ENCODE measurements at regions not wholly inside any gene's neighbourhood (a gene's known extent, or its start where the extent isn't known, plus 50 kb on each side); places are given as distances from the start of the nearest gene placed in this dataset.

DNA sequence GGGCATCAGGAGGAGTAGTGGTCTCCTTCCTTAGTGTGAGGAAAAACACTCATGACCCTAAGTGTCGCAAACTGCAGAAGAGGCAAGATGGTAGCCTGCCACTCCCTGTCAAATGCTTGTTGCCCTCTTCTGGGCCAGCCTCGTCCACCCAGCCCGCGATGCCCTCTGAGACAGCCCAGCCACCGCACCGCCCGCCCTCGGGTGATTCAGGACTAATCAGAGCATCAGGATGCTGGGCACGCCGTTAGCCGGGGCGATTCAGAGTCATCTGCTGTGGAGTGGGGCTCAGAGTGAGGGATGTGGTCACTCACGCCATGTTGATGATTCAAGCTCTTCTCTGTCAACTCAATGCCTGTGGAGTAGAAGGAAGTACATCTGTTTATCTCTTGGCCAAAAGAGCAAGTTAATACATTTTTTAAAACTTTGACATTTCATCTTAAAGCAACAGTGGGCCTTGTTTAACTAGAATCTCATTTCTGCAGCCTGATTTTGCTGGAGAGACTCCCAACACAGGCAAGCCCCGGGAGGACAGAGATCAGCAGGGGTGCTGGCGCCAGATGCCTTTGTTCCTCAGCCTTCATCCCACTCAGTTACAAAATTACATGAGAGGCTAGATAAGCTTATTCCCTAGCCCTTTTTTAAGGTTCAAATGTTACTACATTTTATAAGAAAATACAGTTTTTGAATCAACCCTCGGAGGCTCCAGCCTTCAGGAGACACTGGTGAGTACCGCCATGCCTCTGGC, 79.0 kb downstream of the TMEM18 start:
- POLR2A ChIA-PET: no interaction called here
- no peak for DNase-seq (ENCODE audit: low read depth, low spot score)
- no peak for TF ChIP-seq CTCF (IDR thresholded peaks at IDR 0.05; ENCODE audit: insufficient read depth, low read length, missing control alignments)
- CTCF ChIA-PET: no interaction called here
- no peak overlapping the region for H3K4me3 ChIP-seq (ENCODE audit: low read depth, low read length)

DNA sequence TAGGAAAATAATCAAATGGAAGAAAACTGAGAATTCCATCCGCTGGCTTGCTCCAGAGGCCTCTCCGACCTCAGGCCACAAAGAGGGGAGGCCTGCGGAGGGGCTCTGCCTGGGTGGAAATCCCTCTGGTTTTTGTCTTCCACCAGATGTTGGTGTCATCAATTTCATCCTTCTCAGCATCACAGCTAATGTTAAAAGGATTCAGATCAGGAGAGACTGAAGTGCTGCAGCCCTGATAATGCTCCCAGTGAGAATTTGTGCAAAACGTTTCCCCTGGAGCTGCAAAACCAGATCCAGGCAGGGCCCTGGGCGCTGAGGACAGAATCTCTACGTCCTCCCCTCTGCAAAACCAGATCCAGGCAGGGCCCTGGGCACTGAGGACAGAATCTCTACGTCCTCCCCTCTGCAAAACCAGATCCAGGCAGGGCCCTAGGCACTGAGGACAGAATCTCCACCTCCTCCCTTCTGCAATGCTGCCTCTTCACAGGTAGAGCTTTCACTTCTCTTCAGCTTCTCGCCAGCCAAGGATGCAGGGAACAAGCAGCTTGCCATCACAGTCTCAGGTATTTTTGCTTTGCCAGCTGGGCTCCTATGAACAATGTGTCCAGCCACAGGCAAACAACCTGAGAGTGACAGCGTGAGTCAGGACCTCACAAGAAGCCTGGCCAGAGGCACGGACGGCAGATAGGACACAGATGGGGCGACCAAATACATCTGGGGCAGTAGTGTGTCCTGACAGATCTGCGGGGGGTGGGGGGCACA, 81.2 kb downstream of the TMEM18 start:
- no peak for TF ChIP-seq CTCF (IDR thresholded peaks at IDR 0.05; ENCODE audit: insufficient read depth, low read length, missing control alignments)
- POLR2A ChIA-PET: no interaction called here
- CTCF ChIA-PET: no interaction called here
- DNase-seq (ENCODE audit: low read depth, low spot score): no peak
- H3K4me3 ChIP-seq (ENCODE audit: low read depth, low read length): no peak overlapping the region

- DNase-seq (ENCODE audit: low read depth, low spot score): no peak
- no peak overlapping the region for H3K4me3 ChIP-seq (ENCODE audit: low read depth, low read length)
- CTCF ChIA-PET: no interaction called here
- POLR2A ChIA-PET: no interaction called here
- no peak for TF ChIP-seq CTCF (IDR thresholded peaks at IDR 0.05; ENCODE audit: insufficient read depth, low read length, missing control alignments)
Observed at GRCh38 chr2:595141-595815, 81.9 kb downstream of the TMEM18 start.

DNA sequence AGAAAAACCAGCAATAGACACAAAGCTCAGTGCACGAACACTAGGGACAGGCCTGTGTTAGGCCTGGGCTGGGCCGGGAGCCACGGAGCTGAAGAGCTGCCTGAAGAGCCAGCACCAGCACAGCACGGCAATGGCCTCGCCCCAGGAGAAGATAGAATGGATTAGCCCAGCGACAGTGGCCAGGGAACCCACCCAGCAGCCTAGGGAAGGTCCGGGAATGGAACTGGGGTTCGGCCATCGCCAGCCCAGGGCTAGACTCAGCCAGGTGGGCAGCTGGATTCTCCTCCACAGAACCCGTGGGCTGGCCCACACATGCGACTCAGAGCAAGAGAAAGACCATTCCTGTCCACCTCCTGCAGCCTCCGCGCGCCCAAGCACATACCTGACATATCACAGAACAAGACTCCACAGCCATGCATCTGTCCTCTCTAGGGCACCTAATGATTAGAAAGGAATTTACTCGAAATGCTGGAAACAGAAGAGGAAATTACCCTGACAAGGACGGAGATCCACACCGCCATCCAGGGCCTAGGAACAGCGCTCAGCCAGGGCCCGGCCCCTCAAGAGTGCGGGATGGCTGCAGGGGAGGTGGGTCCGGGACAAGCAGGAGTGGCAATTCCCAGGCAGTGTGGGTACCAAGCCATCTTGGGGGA, 82.8 kb downstream of the TMEM18 start:
- POLR2A ChIA-PET: no interaction called here
- no peak overlapping the region for H3K4me3 ChIP-seq (ENCODE audit: low read depth, low read length)
- no peak for DNase-seq (ENCODE audit: low read depth, low spot score)
- no peak for TF ChIP-seq CTCF (IDR thresholded peaks at IDR 0.05; ENCODE audit: insufficient read depth, low read length, missing control alignments)
- CTCF ChIA-PET: no interaction called here

DNA sequence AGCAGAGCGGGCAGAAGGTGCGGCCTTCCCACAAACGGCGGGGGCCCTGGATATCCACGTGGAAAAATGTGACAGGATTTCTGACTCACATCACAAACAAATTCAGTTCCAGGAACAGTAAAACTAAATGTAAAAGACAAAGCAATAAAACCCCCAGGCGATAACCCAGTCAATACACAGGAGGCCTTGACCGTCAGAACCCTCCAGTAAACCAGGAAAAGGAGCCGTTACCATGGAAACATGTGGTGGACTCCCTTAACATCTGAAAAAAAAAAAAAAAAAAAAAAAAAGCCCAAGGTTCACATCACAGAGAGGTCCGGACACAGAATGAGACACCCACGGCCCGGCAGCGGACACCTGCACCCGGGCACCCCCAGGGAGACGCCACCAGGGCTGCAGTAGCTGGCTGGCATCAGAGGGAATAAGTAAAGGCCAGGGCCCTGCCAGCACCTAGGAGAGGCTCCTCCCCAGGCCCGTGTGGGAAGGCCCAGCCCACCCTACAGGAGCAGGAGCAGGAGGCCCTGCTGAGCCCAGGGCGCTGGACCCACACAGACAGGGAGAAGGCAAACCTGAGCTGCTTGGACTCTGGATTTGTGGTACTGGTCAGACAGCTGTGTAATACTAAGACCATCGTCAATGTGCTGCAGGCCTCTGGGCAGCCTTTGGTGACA, 83.7 kb downstream of the TMEM18 start:
- no peak for DNase-seq (ENCODE audit: low read depth, low spot score)
- H3K4me3 ChIP-seq (ENCODE audit: low read depth, low read length): no peak overlapping the region
- POLR2A ChIA-PET: no interaction called here
- CTCF ChIA-PET: no interaction called here
- TF ChIP-seq CTCF (IDR thresholded peaks at IDR 0.05; ENCODE audit: insufficient read depth, low read length, missing control alignments): no peak
